A673 (cell line): ENCODE measurements at regions not wholly inside any gene's neighbourhood (a gene's known extent, or its start where the extent isn't known, plus 50 kb on each side); places are given as distances from the start of the nearest gene placed in this dataset.

Experiments used
- EZH2 ChIP-seq: fragments of 200-600 bp; sonication (generic); IDR thresholded peaks from 2 replicates; pipeline ENCODE4 v1.6.1; 2017; ENCODE audit warnings: borderline replicate concordance, low read depth, mild to moderate bottlenecking, mixed read lengths, antibody characterized with exemption, low read length; ENCODE audit not compliant: poor library complexity, severe bottlenecking
- TF ChIP-seq, protein P1 (sequence below): fragments of 300-800, 200-600 bp; sonication (generic); conservative IDR thresholded peaks from 2 replicates; pipeline ENCODE4 v1.5.1; 2017; ENCODE audit warnings: low read depth, mild to moderate bottlenecking, antibody characterized with exemption, low read length, moderate library complexity, mixed read lengths

DNA sequence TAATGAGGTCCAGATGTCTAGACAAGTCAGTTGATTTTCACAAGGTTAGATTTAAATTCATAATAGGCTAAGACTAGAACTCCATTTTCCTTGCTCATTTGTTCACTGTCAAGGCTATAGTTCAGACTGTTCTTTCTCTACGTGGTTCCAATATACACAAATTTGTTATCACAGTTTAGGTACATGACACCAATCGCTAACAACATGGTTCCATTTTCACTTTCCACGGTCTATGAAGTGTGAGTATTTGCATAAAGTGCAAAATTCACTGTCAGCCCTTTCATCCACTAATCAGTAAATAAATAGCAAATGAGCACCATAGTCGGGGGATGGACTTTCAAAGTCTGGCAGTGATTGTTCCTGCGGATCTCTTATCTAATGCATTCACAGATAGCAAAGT is 315.7 kb upstream of the SPOCK3 start:
- TF ChIP-seq, protein P1, sequence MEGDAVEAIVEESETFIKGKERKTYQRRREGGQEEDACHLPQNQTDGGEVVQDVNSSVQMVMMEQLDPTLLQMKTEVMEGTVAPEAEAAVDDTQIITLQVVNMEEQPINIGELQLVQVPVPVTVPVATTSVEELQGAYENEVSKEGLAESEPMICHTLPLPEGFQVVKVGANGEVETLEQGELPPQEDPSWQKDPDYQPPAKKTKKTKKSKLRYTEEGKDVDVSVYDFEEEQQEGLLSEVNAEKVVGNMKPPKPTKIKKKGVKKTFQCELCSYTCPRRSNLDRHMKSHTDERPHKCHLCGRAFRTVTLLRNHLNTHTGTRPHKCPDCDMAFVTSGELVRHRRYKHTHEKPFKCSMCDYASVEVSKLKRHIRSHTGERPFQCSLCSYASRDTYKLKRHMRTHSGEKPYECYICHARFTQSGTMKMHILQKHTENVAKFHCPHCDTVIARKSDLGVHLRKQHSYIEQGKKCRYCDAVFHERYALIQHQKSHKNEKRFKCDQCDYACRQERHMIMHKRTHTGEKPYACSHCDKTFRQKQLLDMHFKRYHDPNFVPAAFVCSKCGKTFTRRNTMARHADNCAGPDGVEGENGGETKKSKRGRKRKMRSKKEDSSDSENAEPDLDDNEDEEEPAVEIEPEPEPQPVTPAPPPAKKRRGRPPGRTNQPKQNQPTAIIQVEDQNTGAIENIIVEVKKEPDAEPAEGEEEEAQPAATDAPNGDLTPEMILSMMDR, result no peak
- no peak for TF ChIP-seq EZH2
